Kidney (tissue), 13 donors: ENCODE measurements at regions not wholly inside any gene's neighbourhood (a gene's known extent, or its start where the extent isn't known, plus 50 kb on each side); places are given as distances from the start of the nearest gene placed in this dataset.

Experiments used
- DNase-seq, 5 donors: peaks; one replicate each; pipeline ENCODE4 v3.0.0-alpha.2; 2013 to 2020
- FAIRE-seq: peaks from 2 replicates; lab custom pipeline; 2012; peaks lifted over from hg19 to GRCh38; lab: Jason Lieb, UNC
- H3K27ac ChIP-seq, 2 donors: one replicate each; pipeline ENCODE4 v1.7.0; 2013; ENCODE audit warnings: low read depth in 2 of 2, low read length in 2 of 2, inconsistent platforms in 1 of 2
- H3K27me3 ChIP-seq: one replicate; pipeline ENCODE4 v1.7.1; 2013; ENCODE audit warnings: low read length, inconsistent platforms; ENCODE audit not compliant: control insufficient read depth, insufficient read depth
- H3K36me3 ChIP-seq, 3 donors: one replicate each; pipeline versions ENCODE4 v1.7.0 to v1.7.1; 2013; ENCODE audit warnings: low read length in 3 of 3, control low read depth in 1 of 3, inconsistent platforms in 1 of 3; ENCODE audit not compliant: insufficient read depth in 3 of 3, control insufficient read depth in 2 of 3
- H3K4me1 ChIP-seq, 3 donors: one replicate each; pipeline versions ENCODE4 v1.7.0 to v1.7.1; 2013; ENCODE audit warnings: low read length in 3 of 3, inconsistent platforms in 1 of 3, low read depth in 1 of 3; ENCODE audit not compliant: control insufficient read depth in 2 of 3, insufficient read depth in 2 of 3
- H3K4me3 ChIP-seq, 3 donors: one replicate each; pipeline versions ENCODE4 v1.7.0 to v1.8.1; 2013; ENCODE audit warnings: low read length in 3 of 3, control low read depth in 1 of 3, inconsistent platforms in 1 of 3
- H3K9ac ChIP-seq, 3 donors: one replicate each; pipeline versions ENCODE4 v1.7.0 to v1.7.1; 2013; ENCODE audit warnings: low read length in 3 of 3, control low read depth in 1 of 3, inconsistent platforms in 1 of 3
- H3K9me3 ChIP-seq, 3 donors: one replicate each; pipeline versions ENCODE4 v1.7.0 to v1.7.1; 2013; ENCODE audit warnings: low read length in 3 of 3, control low read depth in 1 of 3, inconsistent platforms in 1 of 3; ENCODE audit not compliant: control insufficient read depth in 2 of 3, insufficient read depth in 1 of 3
- intact Hi-C: fragments of 100-400 bp; cut with DNase I; formaldehyde crosslinking; loops from one replicate; pipeline ENCODE4 v1.11.1; 2022
- TF ChIP-seq, protein P1 (sequence below): IDR thresholded peaks from 3 replicates; pipeline ENCODE4 v1.5.1; 2012; ENCODE audit warnings: mild to moderate bottlenecking, moderate library complexity, borderline replicate concordance; ENCODE audit not compliant: insufficient read depth; ENCODE audit errors: extremely low read depth
- donor health status: control.
- donor health status: control.
- donor health status: control.
- donor health status: control.
- donor health status: control.
- donor health status: DM: yes; HTN: yes; CAD: no.
- donor health status: Normal renal cell carcinoma (clear cell type).

DNA sequence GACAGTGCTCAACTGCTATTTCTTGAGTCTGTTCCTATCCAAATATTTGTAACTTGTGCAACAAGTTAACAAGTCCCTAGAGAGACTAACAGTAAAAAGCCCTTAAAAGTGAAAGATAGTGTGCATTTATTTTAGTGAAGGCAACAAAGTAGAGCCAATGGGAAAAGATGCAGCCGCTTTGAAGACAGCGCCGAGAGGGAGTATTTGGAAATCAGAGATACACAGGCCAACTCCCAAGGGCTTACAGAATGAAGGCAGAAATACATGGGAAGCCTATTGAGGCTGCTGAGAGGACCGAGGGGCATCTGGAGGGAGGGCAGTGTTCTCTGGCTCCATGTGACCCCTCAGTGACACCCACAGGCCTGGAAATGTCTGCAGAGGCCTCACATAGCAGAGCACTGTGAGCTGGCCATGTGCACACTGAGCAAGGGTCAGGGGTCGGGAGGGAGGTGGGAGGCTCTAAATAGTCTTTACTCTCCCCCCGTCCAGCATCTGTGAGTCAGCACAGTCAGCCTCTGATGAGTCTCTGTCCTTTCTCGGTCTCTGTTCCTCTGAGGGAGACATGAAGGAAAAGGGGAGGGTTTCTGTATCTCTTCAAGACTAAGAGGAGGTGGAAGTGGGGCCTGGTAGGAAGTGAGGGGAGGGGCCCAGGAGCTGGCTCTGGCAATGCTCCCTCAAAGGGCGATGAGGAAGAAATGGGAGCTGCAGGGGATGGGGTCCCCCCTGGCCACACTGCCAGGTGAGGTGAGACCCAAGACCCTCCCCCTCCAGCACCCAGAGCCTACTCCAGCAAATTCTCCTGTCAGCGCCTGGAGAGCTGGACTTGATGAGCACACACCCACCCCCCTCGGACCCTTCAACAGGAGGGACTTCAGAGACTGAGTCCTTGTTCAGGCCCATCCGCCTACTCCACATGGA, 133.6 kb downstream of the SP3 start:
- FAIRE-seq: no peak
- TF ChIP-seq, protein P1, sequence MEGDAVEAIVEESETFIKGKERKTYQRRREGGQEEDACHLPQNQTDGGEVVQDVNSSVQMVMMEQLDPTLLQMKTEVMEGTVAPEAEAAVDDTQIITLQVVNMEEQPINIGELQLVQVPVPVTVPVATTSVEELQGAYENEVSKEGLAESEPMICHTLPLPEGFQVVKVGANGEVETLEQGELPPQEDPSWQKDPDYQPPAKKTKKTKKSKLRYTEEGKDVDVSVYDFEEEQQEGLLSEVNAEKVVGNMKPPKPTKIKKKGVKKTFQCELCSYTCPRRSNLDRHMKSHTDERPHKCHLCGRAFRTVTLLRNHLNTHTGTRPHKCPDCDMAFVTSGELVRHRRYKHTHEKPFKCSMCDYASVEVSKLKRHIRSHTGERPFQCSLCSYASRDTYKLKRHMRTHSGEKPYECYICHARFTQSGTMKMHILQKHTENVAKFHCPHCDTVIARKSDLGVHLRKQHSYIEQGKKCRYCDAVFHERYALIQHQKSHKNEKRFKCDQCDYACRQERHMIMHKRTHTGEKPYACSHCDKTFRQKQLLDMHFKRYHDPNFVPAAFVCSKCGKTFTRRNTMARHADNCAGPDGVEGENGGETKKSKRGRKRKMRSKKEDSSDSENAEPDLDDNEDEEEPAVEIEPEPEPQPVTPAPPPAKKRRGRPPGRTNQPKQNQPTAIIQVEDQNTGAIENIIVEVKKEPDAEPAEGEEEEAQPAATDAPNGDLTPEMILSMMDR: no peak
- Histone ChIP-seq H3K4me3 (no peak overlapping the region), H3K4me1 (peaks cover 0 to 6% (median 5%) of the 10 kb centered on the region in 3 donors), H3K27me3 (no peaks in the 10 kb centered on the region), H3K9me3 (no peaks in the 10 kb centered on the region), H3K27ac (peak overlapping the region in 1 of 2 donors; percentile 74), H3K9ac (no peak overlapping the region), H3K36me3 (no peaks in the 10 kb centered on the region)
- intact Hi-C loops: no loop called here
- DNase-seq: peak; percentile 50 to 96 (median 79)

DNA sequence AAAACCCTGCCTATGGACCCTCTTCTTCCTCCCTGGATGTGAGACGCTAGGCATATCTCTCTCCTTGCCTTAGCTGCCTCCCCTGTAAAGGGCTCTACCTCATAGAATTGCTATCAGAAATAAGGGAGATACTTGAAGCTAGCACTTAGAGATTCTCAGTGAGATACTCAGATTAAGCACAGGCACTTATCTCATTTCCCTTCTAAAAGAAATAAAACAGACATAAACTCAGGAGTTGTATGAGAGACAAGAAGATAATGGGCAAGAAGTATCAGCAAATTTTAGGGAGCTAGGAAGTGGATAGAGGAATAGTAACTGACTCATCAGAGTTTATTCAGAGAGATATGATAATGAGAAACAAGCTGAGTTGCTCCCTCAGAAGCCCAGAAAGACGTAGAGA, 131.0 kb downstream of the SP3 start:
- H3K27ac ChIP-seq: no peak overlapping the region
- no peak for FAIRE-seq
- H3K9me3 ChIP-seq: no peaks in the 10 kb centered on the region
- TF ChIP-seq, protein P1: no peak
- H3K4me3 ChIP-seq: no peak overlapping the region
- DNase-seq: no peak
- H3K36me3 ChIP-seq: no peaks in the 10 kb centered on the region
- H3K27me3 ChIP-seq: no peaks in the 10 kb centered on the region
- H3K9ac ChIP-seq: no peak overlapping the region
- intact Hi-C loops: no loop called here
- H3K4me1 ChIP-seq: peaks cover 0 to 6% (median 5%) of the 10 kb centered on the region in 3 donors

DNA sequence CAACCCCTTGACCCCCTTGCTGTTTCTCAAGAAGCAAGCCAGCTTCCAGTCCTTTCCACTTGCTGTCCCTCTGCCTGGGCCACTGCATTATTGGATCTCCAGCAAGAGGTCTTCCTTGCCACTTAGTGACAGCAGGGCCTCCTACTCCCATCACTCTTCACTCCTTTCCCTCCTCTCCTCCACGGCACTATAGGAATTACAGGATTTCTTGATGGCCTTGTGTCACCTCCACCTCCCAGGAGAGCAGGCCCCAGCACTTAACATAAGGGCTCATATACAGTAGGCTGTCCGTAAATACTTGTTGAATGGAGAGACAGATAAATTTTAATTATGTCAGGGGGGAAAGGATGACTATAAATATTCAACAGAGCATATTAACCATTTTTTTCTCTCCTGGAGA, 129.4 kb downstream of the SP3 start:
- Histone ChIP-seq H3K27me3 (no peaks in the 10 kb centered on the region), H3K36me3 (no peaks in the 10 kb centered on the region), H3K9me3 (no peaks in the 10 kb centered on the region), H3K27ac (no peak overlapping the region), H3K4me3 (no peak overlapping the region), H3K9ac (no peak overlapping the region), H3K4me1 (peaks cover 0 to 5% (median 0%) of the 10 kb centered on the region in 3 donors)
- TF ChIP-seq, protein P1: no peak
- FAIRE-seq (no peak), DNase-seq (no peak)
- intact Hi-C loops: no loop called here
